Body of pancreas (tissue), 4 donors: ENCODE measurements at regions not wholly inside any gene's neighbourhood (a gene's known extent, or its start where the extent isn't known, plus 50 kb on each side); places are given as distances from the start of the nearest gene placed in this dataset.

Experiments
- ATAC-seq: fragments of 150-250 bp; one replicate; pipeline ENCODE4 v1.9.1; 2016
- DNase-seq, 4 donors: peaks; one replicate each; pipeline ENCODE4 v3.0.0-alpha.2; 2019
- H3K27ac ChIP-seq, 4 donors: fragments of 200-600 bp; sonication (generic); 1 replicate in 3 of 4; 2 replicates in 1 of 4; pipeline versions ENCODE4 v1.5.1 to v1.6.1; 2016 to 2019; ENCODE audit warnings: mild to moderate bottlenecking in 1 of 4, mixed read lengths in 1 of 4, moderate library complexity in 1 of 4
- H3K27me3 ChIP-seq, 2 donors: fragments of 200-600 bp; sonication (generic); one replicate each; pipeline ENCODE4 v1.6.0; 2016; ENCODE audit warnings: mild to moderate bottlenecking in 1 of 2
- H3K36me3 ChIP-seq, 2 donors: fragments of 200-600 bp; sonication (generic); replicated peaks in 1 of 2; 2 replicates each; pipeline ENCODE4 v1.5.1; 2016; ENCODE audit warnings: low read depth in 2 of 2; ENCODE audit not compliant: insufficient read depth in 1 of 2
- H3K4me1 ChIP-seq: fragments of 200-600 bp; sonication (generic); one replicate; pipeline ENCODE4 v1.6.0; 2016
- H3K4me3 ChIP-seq, 2 donors: fragments of 200-600 bp; sonication (generic); 1 replicate in 1 of 2; 2 replicates in 1 of 2; pipeline ENCODE4 v1.5.1; 2016 to 2019
- H3K9me3 ChIP-seq, 3 donors: fragments of 200-600 bp; sonication (generic); 1 replicate in 2 of 3; 2 replicates in 1 of 3; pipeline ENCODE4 v1.5.1; 2016
- POLR2A ChIP-seq, 3 donors: fragments of 450-650 bp; IDR thresholded peaks; one replicate each; pipeline ENCODE4 v1.6.1; 2016; ENCODE audit warnings: antibody characterized with exemption in 3 of 3, mild to moderate bottlenecking in 2 of 3
- WGBS, 2 donors: methylation state at CpG; one replicate each; pipeline ENCODE4 v1.1.5; 2017; 5-methylcytosine and 5-hydroxymethylcytosine counted together
- intact Hi-C: fragments of 100-400 bp; cut with DNase I; formaldehyde crosslinking; loops from one replicate; pipeline ENCODE4 v1.15.1; 2023
- TF ChIP-seq, protein P1 (sequence below), 7 experiments: fragments of 450-650 bp in 4 of 7; fragments of 200-600 bp in 3 of 7; sonication (generic) in 3 of 7; IDR thresholded peaks; one replicate each; pipeline ENCODE4 v1.5.1; 2016 to 2019; ENCODE audit warnings: antibody characterized with exemption in 7 of 7

DNA sequence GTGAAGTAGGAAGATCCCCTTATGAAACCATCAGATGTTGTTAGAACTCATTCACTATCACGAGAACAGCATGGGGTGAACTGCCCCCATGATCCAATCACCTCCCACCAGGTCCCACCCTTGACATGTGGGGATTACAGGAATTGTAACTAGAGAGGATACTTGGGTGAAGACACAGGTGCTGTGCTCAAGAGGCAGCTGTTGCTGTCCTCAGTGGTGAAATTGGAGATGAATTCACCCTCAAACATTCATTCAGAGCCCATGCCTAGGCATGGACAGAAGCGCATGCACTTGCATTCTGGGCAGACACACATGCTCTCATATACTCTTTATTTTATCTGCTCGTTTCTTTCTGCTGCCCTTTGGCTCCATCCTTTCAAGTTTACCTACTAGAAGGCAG, 385.0 kb downstream of the INSC start:
- TF ChIP-seq, protein P1, sequence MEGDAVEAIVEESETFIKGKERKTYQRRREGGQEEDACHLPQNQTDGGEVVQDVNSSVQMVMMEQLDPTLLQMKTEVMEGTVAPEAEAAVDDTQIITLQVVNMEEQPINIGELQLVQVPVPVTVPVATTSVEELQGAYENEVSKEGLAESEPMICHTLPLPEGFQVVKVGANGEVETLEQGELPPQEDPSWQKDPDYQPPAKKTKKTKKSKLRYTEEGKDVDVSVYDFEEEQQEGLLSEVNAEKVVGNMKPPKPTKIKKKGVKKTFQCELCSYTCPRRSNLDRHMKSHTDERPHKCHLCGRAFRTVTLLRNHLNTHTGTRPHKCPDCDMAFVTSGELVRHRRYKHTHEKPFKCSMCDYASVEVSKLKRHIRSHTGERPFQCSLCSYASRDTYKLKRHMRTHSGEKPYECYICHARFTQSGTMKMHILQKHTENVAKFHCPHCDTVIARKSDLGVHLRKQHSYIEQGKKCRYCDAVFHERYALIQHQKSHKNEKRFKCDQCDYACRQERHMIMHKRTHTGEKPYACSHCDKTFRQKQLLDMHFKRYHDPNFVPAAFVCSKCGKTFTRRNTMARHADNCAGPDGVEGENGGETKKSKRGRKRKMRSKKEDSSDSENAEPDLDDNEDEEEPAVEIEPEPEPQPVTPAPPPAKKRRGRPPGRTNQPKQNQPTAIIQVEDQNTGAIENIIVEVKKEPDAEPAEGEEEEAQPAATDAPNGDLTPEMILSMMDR (IDR thresholded peaks at IDR 0.05), result no peak
- no peak for TF ChIP-seq POLR2A (IDR thresholded peaks at IDR 0.05)
- Histone ChIP-seq H3K27me3 (no peaks in the 10 kb centered on the region), H3K36me3 (no peaks in the 10 kb centered on the region), H3K27ac (no peak overlapping the region), H3K4me3 (no peak overlapping the region), H3K4me1 (no peaks in the 10 kb centered on the region), H3K9me3 (no peaks in the 10 kb centered on the region)
- WGBS, 2 donors, result 70 to 75% methylated on average over 3 of the region's 3 CpGs
- DNase-seq (no peak), ATAC-seq (no peak)
- intact Hi-C loops, result no loop called here

DNA sequence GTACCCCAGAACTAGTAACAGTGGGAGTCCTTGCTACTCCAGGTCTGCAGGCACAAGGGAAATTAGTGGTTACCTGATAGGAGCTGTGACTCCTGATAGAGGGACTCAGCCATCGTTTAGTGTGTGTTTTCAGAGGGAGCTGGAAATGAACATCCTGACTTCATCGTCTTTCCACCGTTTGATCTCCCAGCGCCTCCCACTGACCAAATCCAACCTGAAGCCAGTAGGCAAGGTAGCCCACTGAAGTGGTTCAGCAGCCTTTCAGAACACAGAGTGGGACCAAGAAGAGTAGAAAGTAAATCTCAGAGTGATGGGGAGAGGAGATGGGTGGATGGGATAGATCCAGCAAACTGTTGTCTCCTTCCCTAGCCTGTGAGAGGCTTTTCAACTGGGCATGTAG, 385.9 kb downstream of the INSC start:
- Histone ChIP-seq H3K36me3 (no peaks in the 10 kb centered on the region), H3K27me3 (no peaks in the 10 kb centered on the region), H3K9me3 (no peaks in the 10 kb centered on the region), H3K27ac (no peak overlapping the region), H3K4me1 (no peaks in the 10 kb centered on the region), H3K4me3 (no peak overlapping the region)
- 58 to 73% methylated on average over 4 of the region's 4 CpGs for WGBS, 2 donors
- intact Hi-C loops, result no loop called here
- no peak for DNase-seq
- no peak for ATAC-seq
- no peak for TF ChIP-seq POLR2A (IDR thresholded peaks at IDR 0.05)
- TF ChIP-seq, protein P1 (IDR thresholded peaks at IDR 0.05), result no peak

DNA sequence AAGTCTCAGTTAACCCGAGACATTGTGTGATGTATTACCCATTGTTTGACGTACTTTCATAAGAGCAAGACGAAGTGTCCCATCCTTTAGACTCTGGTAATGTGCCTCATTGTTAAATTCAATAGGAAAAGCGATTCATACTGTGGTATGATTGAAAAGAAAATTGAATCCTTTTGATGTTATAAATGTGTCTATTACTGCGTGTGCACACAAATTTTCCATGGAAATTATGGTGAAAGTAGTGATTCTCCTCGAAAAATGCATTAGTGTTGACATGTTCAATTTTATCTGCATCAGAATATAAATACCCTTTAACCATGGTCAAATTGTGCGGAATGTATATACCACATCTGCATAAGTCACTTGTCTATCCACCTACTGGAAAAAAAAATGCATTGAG, 386.8 kb downstream of the INSC start:
- intact Hi-C loops, result no loop called here
- 73 to 84% methylated on average over 7 of the region's 7 CpGs for WGBS, 2 donors

DNA sequence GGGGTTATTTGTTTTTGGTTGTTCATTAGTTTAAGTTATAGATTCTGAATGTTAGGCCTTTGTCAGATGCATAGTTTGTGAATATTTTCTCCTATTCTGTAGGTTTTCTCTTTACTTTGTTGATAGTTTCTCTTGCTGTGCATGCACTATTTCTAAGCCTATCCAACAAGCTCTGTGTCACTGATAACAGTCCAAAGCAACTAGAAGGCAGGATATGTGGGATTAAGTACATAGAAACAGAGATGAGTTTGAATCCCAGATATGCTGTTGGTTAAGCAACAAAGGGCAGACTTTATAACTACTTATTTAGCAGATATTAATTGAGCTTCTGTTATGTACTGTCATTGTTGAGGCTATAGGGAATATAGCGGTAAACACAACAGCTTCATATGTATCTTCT, 390.4 kb downstream of the INSC start:
- Histone ChIP-seq H3K36me3 (no peaks in the 10 kb centered on the region), H3K27ac (no peak overlapping the region), H3K4me3 (no peak overlapping the region), H3K9me3 (no peaks in the 10 kb centered on the region), H3K4me1 (no peaks in the 10 kb centered on the region), H3K27me3 (no peaks in the 10 kb centered on the region)
- intact Hi-C loops, result no loop called here
- ATAC-seq (no peak), DNase-seq (no peak)
- no peak for TF ChIP-seq POLR2A (IDR thresholded peaks at IDR 0.05)
- 92 to 96% methylated on average over 1 of the region's 1 CpG for WGBS, 2 donors

More for the DNA sequence above, 386.8 kb downstream of the INSC start:
- Histone ChIP-seq H3K27me3 (no peaks in the 10 kb centered on the region), H3K27ac (no peak overlapping the region), H3K9me3 (no peaks in the 10 kb centered on the region), H3K36me3 (no peaks in the 10 kb centered on the region), H3K4me1 (no peaks in the 10 kb centered on the region), H3K4me3 (no peak overlapping the region)
- no peak for TF ChIP-seq POLR2A (IDR thresholded peaks at IDR 0.05)
- TF ChIP-seq, protein P1 (IDR thresholded peaks at IDR 0.05), result no peak
- ATAC-seq (no peak), DNase-seq (no peak)

DNA sequence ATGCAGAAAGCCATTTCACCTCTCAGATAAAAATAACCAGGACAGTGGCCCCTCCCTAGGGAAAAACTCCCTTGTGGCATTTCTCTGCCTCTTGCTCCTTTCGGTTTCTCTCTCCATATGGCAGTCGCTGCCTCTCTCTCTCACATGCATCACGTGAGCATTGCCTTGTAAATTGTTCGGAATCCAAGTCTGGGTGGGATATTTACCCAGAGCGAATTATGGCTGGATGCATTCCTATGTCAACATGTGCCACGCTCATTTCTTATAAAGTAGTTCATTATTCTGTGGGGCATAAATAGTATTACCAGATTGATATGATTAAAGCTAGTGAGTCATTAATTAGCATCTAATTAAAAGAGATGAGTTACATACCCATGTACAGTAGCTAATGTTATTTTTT, 392.9 kb downstream of the INSC start:
- no peak overlapping the region for H3K27ac ChIP-seq
- 19 to 32% methylated on average over 6 of the region's 6 CpGs for WGBS, 2 donors
- no peaks in the 10 kb centered on the region for H3K36me3 ChIP-seq
- TF ChIP-seq POLR2A (IDR thresholded peaks at IDR 0.05), result no peak
- TF ChIP-seq, protein P1 (IDR thresholded peaks at IDR 0.05), result no peak
- peak; percentile 24 to 41 (median 30) for DNase-seq
- no peaks in the 10 kb centered on the region for H3K9me3 ChIP-seq
- H3K27me3 ChIP-seq, result no peaks in the 10 kb centered on the region
- no peaks in the 10 kb centered on the region for H3K4me1 ChIP-seq
- intact Hi-C loops, result no loop called here
- H3K4me3 ChIP-seq, result no peak overlapping the region
- peak; percentile 75 for ATAC-seq
